Thymus (tissue), 11 donors: ENCODE measurements at regions not wholly inside any gene's neighbourhood (a gene's known extent, or its start where the extent isn't known, plus 50 kb on each side); places are given as distances from the start of the nearest gene placed in this dataset.
"Not testable (repeated sequence)": the region's sequence is repeated elsewhere in the genome, so short reads cannot be mapped to it uniquely, and the experiment has no call there.

Experiments
- DNase-seq, 9 donors: peaks; one replicate each; pipeline ENCODE4 v3.0.0-alpha.2; 2013; ENCODE audit warnings: low spot score in 9 of 9, low read depth in 6 of 9, missing footprints in 1 of 9
- H3K27ac ChIP-seq, 2 donors: one replicate each; pipeline ENCODE4 v1.5.1; 2013; ENCODE audit warnings: control low read depth in 1 of 2, low read depth in 1 of 2, low read length in 1 of 2, mild to moderate bottlenecking in 1 of 2, moderate library complexity in 1 of 2
- H3K27me3 ChIP-seq, 2 donors: one replicate each; pipeline ENCODE4 v1.5.1; 2013; ENCODE audit warnings: low read length in 1 of 2; ENCODE audit not compliant: control insufficient read depth in 2 of 2, insufficient read depth in 1 of 2
- H3K36me3 ChIP-seq, 2 donors: one replicate each; pipeline ENCODE4 v1.5.1; 2013; ENCODE audit warnings: low read length in 1 of 2, mild to moderate bottlenecking in 1 of 2, moderate library complexity in 1 of 2; ENCODE audit not compliant: control insufficient read depth in 2 of 2, insufficient read depth in 2 of 2
- H3K4me1 ChIP-seq, 2 donors: one replicate each; pipeline ENCODE4 v1.5.1; 2013; ENCODE audit warnings: low read length in 2 of 2; ENCODE audit not compliant: control insufficient read depth in 2 of 2, insufficient read depth in 2 of 2
- H3K4me3 ChIP-seq, 2 donors: one replicate each; pipeline ENCODE4 v1.5.1; 2013; ENCODE audit warnings: low read length in 2 of 2, control low read depth in 1 of 2, mild to moderate bottlenecking in 1 of 2
- H3K9me3 ChIP-seq, 2 donors: one replicate each; pipeline ENCODE4 v1.5.1; 2013; ENCODE audit warnings: low read length in 1 of 2, mild to moderate bottlenecking in 1 of 2; ENCODE audit not compliant: control insufficient read depth in 2 of 2, insufficient read depth in 1 of 2
- WGBS: extraction: QIAGEN DNeasy Blood & Tissue Kit; methylation state at CpG from one replicate; pipeline ENCODE4 v1.1.7; 2013; 5-methylcytosine and 5-hydroxymethylcytosine counted together
- donor health status: healthy.

DNA sequence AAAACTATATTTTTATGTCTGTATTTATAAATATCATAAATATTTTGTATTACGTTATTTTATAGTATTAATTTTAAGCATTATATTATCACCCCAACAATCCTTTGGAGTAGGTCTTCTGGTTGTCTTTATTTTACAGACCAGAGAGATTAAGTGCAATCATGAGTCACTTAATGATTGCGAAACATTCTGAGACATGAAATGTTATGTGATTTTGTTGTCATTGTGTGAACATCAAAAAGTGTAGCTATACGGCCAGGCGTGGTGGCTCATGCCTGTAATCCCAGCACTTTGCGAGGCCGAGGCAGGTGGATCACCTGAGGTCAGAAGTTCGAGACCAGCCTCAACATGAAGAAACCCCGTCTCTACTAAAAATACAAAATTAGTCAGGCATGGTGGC, 178.8 kb upstream of the NR2F2 start:
- not testable (repeated sequence) for H3K4me1 ChIP-seq, H3K9me3 ChIP-seq, H3K27ac ChIP-seq, H3K36me3 ChIP-seq, H3K27me3 ChIP-seq, H3K4me3 ChIP-seq, DNase-seq
- 93% methylated on average over 8 of the region's 8 CpGs for WGBS

GRCh38 chr15:96153929-96154328, 176.6 kb upstream of the NR2F2 start:
- Histone ChIP-seq H3K4me1 (no peaks in the 10 kb centered on the region), H3K27me3 (no peaks in the 10 kb centered on the region), H3K9me3 (no peaks in the 10 kb centered on the region), H3K4me3 (no peak overlapping the region), H3K36me3 (no peaks in the 10 kb centered on the region), H3K27ac (no peak overlapping the region)
- 92% methylated on average over 2 of the region's 2 CpGs for WGBS
- DNase-seq, result no peak

DNA sequence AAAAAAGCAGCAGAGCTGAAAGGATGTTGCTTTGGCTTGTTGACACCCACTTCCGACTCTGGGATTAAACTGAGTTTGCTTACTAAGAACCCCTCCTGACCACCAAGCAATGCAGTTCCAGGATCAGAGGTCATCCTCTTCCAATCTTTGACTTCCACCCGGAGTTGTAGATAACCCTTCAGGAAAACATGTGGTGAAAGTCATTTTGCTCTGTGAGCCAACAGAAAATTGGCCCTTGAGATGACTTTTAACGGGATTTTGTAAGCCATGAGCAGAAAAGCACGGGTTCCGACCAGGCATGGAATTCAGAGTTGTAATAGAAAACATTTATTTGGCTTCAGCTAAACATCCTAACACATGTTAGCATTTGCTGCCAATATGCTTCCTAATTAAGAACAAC, 171.6 kb upstream of the NR2F2 start:
- 79% methylated on average over 5 of the region's 5 CpGs for WGBS
- Histone ChIP-seq H3K27me3 (no peaks in the 10 kb centered on the region), H3K9me3 (no peaks in the 10 kb centered on the region), H3K4me3 (no peak overlapping the region), H3K36me3 (no peaks in the 10 kb centered on the region), H3K4me1 (no peaks in the 10 kb centered on the region), H3K27ac (no peak overlapping the region)
- no peak for DNase-seq

- no peaks in the 10 kb centered on the region for H3K27me3 ChIP-seq
- no peaks in the 10 kb centered on the region for H3K4me1 ChIP-seq
- DNase-seq, result no peak
- H3K9me3 ChIP-seq, result no peaks in the 10 kb centered on the region
- 39% methylated on average over 8 of the region's 8 CpGs for WGBS
- no peak overlapping the region for H3K27ac ChIP-seq
- no peaks in the 10 kb centered on the region for H3K36me3 ChIP-seq
- H3K4me3 ChIP-seq, result no peak overlapping the region
Observed at GRCh38 chr15:96160269-96160668, 170.2 kb upstream of the NR2F2 start.

DNA sequence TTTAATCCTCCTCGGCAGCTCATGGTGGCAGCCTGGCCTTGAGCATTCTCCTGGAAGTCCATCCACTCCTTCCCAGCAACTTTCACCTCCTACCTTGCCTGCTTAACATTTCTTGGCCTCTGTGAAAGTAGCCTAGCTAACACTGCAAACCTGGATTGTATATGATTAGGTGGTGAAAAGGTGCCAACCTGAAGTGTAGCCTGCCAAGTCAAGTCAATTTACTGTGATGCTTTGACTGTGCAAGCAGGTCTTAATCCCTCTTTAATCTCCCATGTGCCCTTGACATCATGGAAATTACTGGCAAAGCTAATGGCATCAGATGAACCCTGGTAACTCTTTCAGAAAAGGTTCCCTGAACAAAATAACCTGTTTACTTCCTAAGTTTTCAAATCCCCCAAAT, 169.7 kb upstream of the NR2F2 start:
- DNase-seq, result no peak
- Histone ChIP-seq H3K27me3 (no peaks in the 10 kb centered on the region), H3K4me1 (no peaks in the 10 kb centered on the region), H3K36me3 (no peaks in the 10 kb centered on the region), H3K27ac (peak overlapping the region in 1 of 2 donors; percentile 26), H3K4me3 (no peak overlapping the region), H3K9me3 (no peaks in the 10 kb centered on the region)
- WGBS, result 91% methylated on average over 1 of the region's 1 CpG

GRCh38 chr15:96162322-96162721, 168.2 kb upstream of the NR2F2 start:
- no peak overlapping the region for H3K4me3 ChIP-seq
- no peak overlapping the region for H3K27ac ChIP-seq
- H3K27me3 ChIP-seq, result no peaks in the 10 kb centered on the region
- H3K9me3 ChIP-seq, result no peaks in the 10 kb centered on the region
- WGBS, result 90% methylated on average over 2 of the region's 2 CpGs
- no peaks in the 10 kb centered on the region for H3K4me1 ChIP-seq
- DNase-seq, result no peak
- H3K36me3 ChIP-seq, result no peaks in the 10 kb centered on the region

GRCh38 chr15:96165081-96165480, 165.4 kb upstream of the NR2F2 start:
- no peaks in the 10 kb centered on the region for H3K4me1 ChIP-seq
- no peaks in the 10 kb centered on the region for H3K36me3 ChIP-seq
- DNase-seq, result no peak
- no peak overlapping the region for H3K4me3 ChIP-seq
- H3K27me3 ChIP-seq, result no peaks in the 10 kb centered on the region
- H3K9me3 ChIP-seq, result no peaks in the 10 kb centered on the region
- WGBS, result 56% methylated on average over 4 of the region's 4 CpGs
- H3K27ac ChIP-seq, result no peak overlapping the region

GRCh38 chr15:96165775-96166174, 164.7 kb upstream of the NR2F2 start:
- Histone ChIP-seq H3K4me1 (no peaks in the 10 kb centered on the region), H3K36me3 (no peaks in the 10 kb centered on the region), H3K4me3 (no peak overlapping the region), H3K27me3 (no peaks in the 10 kb centered on the region), H3K9me3 (no peaks in the 10 kb centered on the region), H3K27ac (no peak overlapping the region)
- WGBS, result 77% methylated on average over 2 of the region's 2 CpGs
- DNase-seq, result no peak

DNA sequence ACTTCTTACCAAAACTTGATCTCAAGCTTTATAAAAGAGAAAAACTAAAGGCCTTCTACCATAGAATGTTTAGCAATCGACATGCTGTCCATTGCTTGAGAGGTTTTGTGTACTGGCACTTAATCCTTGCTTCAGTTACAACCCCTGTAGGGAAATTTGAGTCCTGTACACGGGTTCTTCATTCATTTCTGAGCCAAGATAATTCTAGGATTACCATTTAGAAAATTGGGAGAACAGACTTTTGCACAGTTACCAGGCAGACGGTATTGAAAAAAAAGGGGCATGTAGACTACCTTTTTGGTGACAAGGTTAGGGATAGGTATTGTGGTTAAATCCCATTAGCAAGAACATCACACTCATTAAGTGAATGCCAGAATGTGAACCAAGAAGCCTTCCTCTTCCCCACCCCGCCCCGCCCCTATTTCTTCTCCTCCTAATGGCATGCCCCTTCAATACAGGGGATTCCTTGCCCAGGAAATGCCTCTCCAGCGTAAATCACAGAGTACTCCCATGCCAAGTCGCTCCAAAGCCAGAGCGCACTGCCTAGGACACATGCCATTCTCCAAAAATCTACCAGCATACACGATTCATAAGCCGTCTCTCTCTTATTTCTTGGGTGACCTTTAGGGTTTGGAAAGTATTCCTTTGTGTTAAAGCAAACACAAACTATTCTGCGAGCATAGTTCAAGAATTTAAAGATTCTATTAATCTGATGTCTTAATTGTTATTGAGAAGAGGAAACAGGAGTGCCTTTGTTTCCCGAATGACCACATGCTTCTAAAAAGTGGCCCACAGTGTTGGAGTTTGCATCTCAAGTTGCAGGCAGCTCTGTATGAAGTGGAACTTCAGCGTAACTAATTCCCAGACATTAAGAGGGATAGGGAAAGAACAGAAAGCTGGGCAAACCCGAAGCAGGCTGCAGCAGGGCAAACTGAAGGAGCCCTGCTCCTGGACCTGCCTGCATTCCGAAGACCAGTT, 164.0 kb upstream of the NR2F2 start:
- Histone ChIP-seq H3K4me3 (no peak overlapping the region), H3K9me3 (no peaks in the 10 kb centered on the region), H3K27me3 (peaks cover 0 to 2% of the 10 kb centered on the region in 2 donors), H3K27ac (no peak overlapping the region), H3K4me1 (no peaks in the 10 kb centered on the region), H3K36me3 (no peaks in the 10 kb centered on the region)
- no peak for DNase-seq
- 64% methylated on average over 15 of the region's 15 CpGs for WGBS
